ENCODE measurements at regions not wholly inside any gene's neighbourhood (a gene's known extent, or its start where the extent isn't known, plus 50 kb on each side); places are given as distances from the start of the nearest gene placed in this dataset.

- Mint-ChIP-seq H3K4me3 (no peak overlapping the region), H3K27me3 (ENCODE audit: low read depth) (no peaks in the 10 kb centered on the region), H3K4me1 (ENCODE audit: low read depth) (no peaks in the 10 kb centered on the region), H3K9me3 (peaks cover 12% of the 10 kb centered on the region), H3K36me3 (ENCODE audit: low read depth) (no peaks in the 10 kb centered on the region), H3K27ac (no peak overlapping the region)
Observed at GRCh38 chr16:64445649-64446048, 676.2 kb downstream of the CDH11 start.

- no peak overlapping the region for H3K4me3 Mint-ChIP-seq
- H3K27me3 Mint-ChIP-seq (ENCODE audit: low read depth) = no peaks in the 10 kb centered on the region
- H3K27ac Mint-ChIP-seq = no peak overlapping the region
- no peaks in the 10 kb centered on the region for H3K4me1 Mint-ChIP-seq (ENCODE audit: low read depth)
- H3K9me3 Mint-ChIP-seq = peaks cover 13% of the 10 kb centered on the region
- no peaks in the 10 kb centered on the region for H3K36me3 Mint-ChIP-seq (ENCODE audit: low read depth)
Observed at GRCh38 chr16:64445245-64445644, 676.6 kb downstream of the CDH11 start.

- H3K27me3 Mint-ChIP-seq (ENCODE audit: low read depth) = no peaks in the 10 kb centered on the region
- no peaks in the 10 kb centered on the region for H3K36me3 Mint-ChIP-seq (ENCODE audit: low read depth)
- no peak overlapping the region for H3K27ac Mint-ChIP-seq
- peaks cover 11% of the 10 kb centered on the region for H3K9me3 Mint-ChIP-seq
- H3K4me1 Mint-ChIP-seq (ENCODE audit: low read depth) = no peaks in the 10 kb centered on the region
- no peak overlapping the region for H3K4me3 Mint-ChIP-seq
Observed at GRCh38 chr16:64440421-64440831, 681.4 kb downstream of the CDH11 start.

DNA sequence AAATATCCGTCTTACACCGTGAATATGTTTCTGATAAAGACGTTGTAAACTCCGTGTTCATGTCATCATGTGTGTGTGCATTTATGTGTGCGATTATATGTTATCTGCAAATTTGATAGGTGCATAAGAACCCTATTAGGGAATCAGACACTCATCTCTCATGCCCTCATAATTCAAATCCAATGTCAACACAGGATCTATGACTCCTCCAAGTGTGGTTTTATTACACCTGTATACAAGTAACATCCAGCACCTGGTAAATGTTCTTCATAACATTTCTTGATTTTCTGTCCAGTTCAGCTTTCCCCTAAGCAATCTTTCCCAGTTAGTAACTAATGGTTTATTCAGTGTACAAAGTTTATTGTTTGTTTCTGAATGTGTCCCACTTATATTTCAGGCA lies 681.9 kb downstream of the CDH11 start:
- Mint-ChIP-seq H3K4me1 (ENCODE audit: low read depth) (no peaks in the 10 kb centered on the region), H3K36me3 (ENCODE audit: low read depth) (no peaks in the 10 kb centered on the region), H3K4me3 (no peak overlapping the region), H3K27me3 (ENCODE audit: low read depth) (no peaks in the 10 kb centered on the region), H3K9me3 (peaks cover 11% of the 10 kb centered on the region), H3K27ac (no peak overlapping the region)

- no peaks in the 10 kb centered on the region for H3K27me3 Mint-ChIP-seq (ENCODE audit: low read depth)
- H3K4me1 Mint-ChIP-seq (ENCODE audit: low read depth) = no peaks in the 10 kb centered on the region
- no peak overlapping the region for H3K27ac Mint-ChIP-seq
- peaks cover 13% of the 10 kb centered on the region for H3K9me3 Mint-ChIP-seq
- H3K36me3 Mint-ChIP-seq (ENCODE audit: low read depth) = no peaks in the 10 kb centered on the region
- H3K4me3 Mint-ChIP-seq = no peak overlapping the region
Observed at GRCh38 chr16:64437706-64438324, 684.0 kb downstream of the CDH11 start.

DNA sequence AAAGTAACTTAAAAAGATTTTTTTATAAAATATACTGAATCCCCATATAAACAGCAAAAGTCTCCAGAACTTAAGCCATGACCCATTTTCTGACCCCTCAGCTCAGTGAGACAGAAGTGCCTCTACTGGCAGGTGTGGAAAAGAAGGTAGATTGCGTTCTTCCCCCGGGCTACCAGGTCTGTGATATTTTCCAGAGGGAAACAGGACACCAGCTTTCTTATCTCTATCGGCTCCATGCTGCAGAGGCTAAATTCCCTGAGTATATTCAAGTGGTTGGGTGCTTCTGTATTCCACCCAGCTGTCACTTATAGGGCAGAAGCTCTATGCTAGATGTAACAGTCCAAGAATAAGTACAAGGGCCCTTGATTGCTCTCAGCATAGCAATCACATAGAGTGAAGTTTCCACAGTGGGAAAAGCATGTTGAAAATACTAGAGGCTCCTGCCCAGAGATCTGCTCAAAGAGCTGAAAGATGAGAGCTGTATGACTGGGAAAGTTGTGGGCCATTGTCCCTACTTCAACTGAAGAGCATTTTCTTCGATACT lies 687.3 kb downstream of the CDH11 start:
- Mint-ChIP-seq H3K27ac (no peak overlapping the region), H3K36me3 (ENCODE audit: low read depth) (no peaks in the 10 kb centered on the region), H3K27me3 (ENCODE audit: low read depth) (no peaks in the 10 kb centered on the region), H3K4me1 (ENCODE audit: low read depth) (no peaks in the 10 kb centered on the region), H3K4me3 (no peak overlapping the region), H3K9me3 (peaks cover 25% of the 10 kb centered on the region)

DNA sequence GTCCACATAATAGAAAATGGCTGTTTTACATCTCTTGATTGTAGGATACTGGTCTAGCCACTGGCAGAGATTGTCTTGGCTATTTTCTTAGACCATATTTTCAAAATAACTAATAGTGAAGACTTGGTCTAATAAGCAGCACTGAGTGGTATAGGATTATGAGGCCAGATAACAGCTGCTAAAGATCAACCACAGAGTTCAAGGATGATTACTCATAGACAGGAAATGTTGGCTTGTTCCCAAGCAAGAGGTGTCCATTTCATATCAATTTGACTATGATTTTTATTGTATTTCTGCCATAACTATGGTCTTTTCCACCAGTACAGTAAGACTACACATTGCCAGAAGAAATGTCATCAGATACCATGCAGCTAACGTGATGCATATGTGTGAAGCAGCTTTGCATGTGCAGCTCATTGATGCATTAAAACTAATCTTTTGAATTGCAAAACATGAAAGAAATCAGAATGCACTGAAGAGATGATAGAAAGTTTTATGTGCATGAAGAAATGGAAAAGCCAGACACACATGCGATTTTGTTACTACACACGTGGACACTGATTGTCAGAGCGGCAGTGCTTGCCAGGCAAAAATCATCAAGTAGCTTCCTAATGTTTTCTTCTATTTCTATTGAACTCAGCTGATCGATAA lies 693.3 kb downstream of the CDH11 start:
- H3K36me3 Mint-ChIP-seq (ENCODE audit: low read depth) = no peaks in the 10 kb centered on the region
- H3K4me3 Mint-ChIP-seq = no peak overlapping the region
- H3K27me3 Mint-ChIP-seq (ENCODE audit: low read depth) = no peaks in the 10 kb centered on the region
- no peak overlapping the region for H3K27ac Mint-ChIP-seq
- H3K4me1 Mint-ChIP-seq (ENCODE audit: low read depth) = no peaks in the 10 kb centered on the region
- peaks cover 32% of the 10 kb centered on the region for H3K9me3 Mint-ChIP-seq

DNA sequence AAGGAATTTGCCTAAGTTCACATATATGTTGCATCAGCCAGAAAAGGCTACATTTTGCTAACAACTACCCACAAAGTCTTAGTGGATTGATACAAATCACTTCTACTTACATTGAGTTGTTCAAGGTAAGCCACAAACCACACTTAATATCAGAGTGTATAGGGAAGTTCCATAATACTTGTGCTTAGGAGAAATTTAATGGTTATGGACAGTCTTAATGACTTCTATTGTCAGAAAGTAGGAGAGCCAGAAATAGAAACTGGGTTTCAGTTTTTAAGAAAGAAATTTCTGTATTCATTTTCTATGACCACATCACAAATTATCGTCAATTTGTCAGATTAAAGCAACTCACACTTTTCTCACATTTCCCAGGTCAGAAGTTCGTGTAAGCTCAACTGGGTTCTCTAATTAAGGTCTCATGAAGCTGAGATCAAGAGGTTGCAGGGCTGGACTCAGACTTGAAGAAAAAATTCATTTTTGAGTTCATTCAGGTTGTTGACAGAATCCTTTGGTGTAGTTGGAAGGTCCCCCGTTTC lies 695.7 kb downstream of the CDH11 start:
- no peak overlapping the region for H3K4me3 Mint-ChIP-seq
- H3K9me3 Mint-ChIP-seq = peaks cover 32% of the 10 kb centered on the region
- no peaks in the 10 kb centered on the region for H3K36me3 Mint-ChIP-seq (ENCODE audit: low read depth)
- H3K4me1 Mint-ChIP-seq (ENCODE audit: low read depth) = no peaks in the 10 kb centered on the region
- no peak overlapping the region for H3K27ac Mint-ChIP-seq
- H3K27me3 Mint-ChIP-seq (ENCODE audit: low read depth) = no peaks in the 10 kb centered on the region

GRCh38 chr16:64425381-64425780 lies 696.5 kb downstream of the CDH11 start:
- H3K27me3 Mint-ChIP-seq (ENCODE audit: low read depth) = no peaks in the 10 kb centered on the region
- H3K36me3 Mint-ChIP-seq (ENCODE audit: low read depth) = no peaks in the 10 kb centered on the region
- peaks cover 30% of the 10 kb centered on the region for H3K9me3 Mint-ChIP-seq
- H3K4me3 Mint-ChIP-seq = no peak overlapping the region
- no peaks in the 10 kb centered on the region for H3K4me1 Mint-ChIP-seq (ENCODE audit: low read depth)
- no peak overlapping the region for H3K27ac Mint-ChIP-seq

GRCh38 chr16:64422259-64422658 lies 699.6 kb downstream of the CDH11 start:
- H3K9me3 Mint-ChIP-seq = peaks cover 31% of the 10 kb centered on the region

GRCh38 chr16:64421515-64421914 lies 700.3 kb downstream of the CDH11 start:
- Mint-ChIP-seq H3K27ac (no peak overlapping the region), H3K4me1 (ENCODE audit: low read depth) (no peaks in the 10 kb centered on the region), H3K36me3 (ENCODE audit: low read depth) (no peaks in the 10 kb centered on the region), H3K27me3 (ENCODE audit: low read depth) (no peaks in the 10 kb centered on the region), H3K9me3 (peaks cover 31% of the 10 kb centered on the region), H3K4me3 (no peak overlapping the region)

More at GRCh38 chr16:64422259-64422658, 699.6 kb downstream of the CDH11 start:
- no peaks in the 10 kb centered on the region for H3K27me3 Mint-ChIP-seq (ENCODE audit: low read depth)
- no peak overlapping the region for H3K4me3 Mint-ChIP-seq
- no peak overlapping the region for H3K27ac Mint-ChIP-seq
- H3K36me3 Mint-ChIP-seq (ENCODE audit: low read depth) = no peaks in the 10 kb centered on the region
- H3K4me1 Mint-ChIP-seq (ENCODE audit: low read depth) = no peaks in the 10 kb centered on the region

GRCh38 chr16:64419832-64420231 lies 702.0 kb downstream of the CDH11 start:
- Mint-ChIP-seq H3K36me3 (ENCODE audit: low read depth) (no peaks in the 10 kb centered on the region), H3K4me1 (ENCODE audit: low read depth) (no peaks in the 10 kb centered on the region), H3K27me3 (ENCODE audit: low read depth) (no peaks in the 10 kb centered on the region), H3K9me3 (peaks cover 35% of the 10 kb centered on the region), H3K4me3 (no peak overlapping the region), H3K27ac (no peak overlapping the region)

DNA sequence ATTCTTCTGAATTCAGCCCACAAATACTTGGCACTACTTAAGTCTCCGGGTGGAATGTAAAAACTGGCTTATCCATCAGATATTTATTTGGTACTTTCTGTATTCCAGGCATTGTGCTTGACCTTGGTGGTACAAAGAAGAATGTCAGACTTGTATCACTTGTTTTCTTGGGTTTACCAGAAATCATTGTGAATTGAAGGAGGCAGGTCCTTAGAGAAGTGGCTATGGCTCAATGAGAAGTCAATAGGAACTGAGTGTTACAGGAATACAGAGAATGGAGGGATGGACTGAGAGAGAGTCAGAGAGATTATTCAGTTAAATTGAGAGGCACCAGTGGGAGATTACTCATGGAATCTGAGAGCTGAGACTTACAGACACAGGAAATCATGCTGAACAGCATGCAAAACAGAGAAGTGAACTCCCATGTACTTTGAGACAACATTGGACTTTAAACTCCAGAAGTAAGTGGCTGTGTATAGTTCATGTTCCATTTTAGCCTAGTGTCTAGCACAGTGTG lies 704.1 kb downstream of the CDH11 start:
- Mint-ChIP-seq H3K9me3 (peaks cover 35% of the 10 kb centered on the region), H3K4me3 (no peak overlapping the region), H3K36me3 (ENCODE audit: low read depth) (no peaks in the 10 kb centered on the region), H3K27ac (no peak overlapping the region), H3K27me3 (ENCODE audit: low read depth) (no peaks in the 10 kb centered on the region), H3K4me1 (ENCODE audit: low read depth) (no peaks in the 10 kb centered on the region)

- H3K9me3 Mint-ChIP-seq = peaks cover 39% of the 10 kb centered on the region
- H3K36me3 Mint-ChIP-seq (ENCODE audit: low read depth) = no peaks in the 10 kb centered on the region
- no peaks in the 10 kb centered on the region for H3K27me3 Mint-ChIP-seq (ENCODE audit: low read depth)
- no peak overlapping the region for H3K4me3 Mint-ChIP-seq
- no peaks in the 10 kb centered on the region for H3K4me1 Mint-ChIP-seq (ENCODE audit: low read depth)
- no peak overlapping the region for H3K27ac Mint-ChIP-seq
Observed at GRCh38 chr16:64416216-64417005, 705.5 kb downstream of the CDH11 start.
